ENCODE measurements at regions not wholly inside any gene's neighbourhood (a gene's known extent, or its start where the extent isn't known, plus 50 kb on each side); places are given as distances from the start of the nearest gene placed in this dataset.

DNA sequence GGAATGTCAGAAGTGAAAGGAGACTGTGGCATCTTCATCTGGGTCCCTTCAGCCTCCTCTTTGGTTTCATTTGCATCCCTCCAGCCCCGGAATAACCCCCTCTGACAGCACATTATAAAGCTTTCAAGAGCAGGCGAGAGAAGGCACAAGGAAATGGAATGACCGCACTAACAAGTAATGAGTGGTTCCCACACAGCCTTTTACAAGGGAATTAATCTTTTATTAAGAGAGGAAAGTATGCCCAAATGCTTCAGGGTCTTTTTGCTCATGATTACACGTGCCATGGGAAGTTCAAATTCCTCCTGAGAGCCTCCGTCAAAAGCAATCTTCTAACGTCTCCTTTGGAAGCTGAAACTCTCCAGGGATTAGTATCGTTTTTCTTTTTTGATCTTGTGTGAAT is 347.0 kb downstream of the BTBD3 start (continued):
- TF ChIP-seq, protein P1, sequence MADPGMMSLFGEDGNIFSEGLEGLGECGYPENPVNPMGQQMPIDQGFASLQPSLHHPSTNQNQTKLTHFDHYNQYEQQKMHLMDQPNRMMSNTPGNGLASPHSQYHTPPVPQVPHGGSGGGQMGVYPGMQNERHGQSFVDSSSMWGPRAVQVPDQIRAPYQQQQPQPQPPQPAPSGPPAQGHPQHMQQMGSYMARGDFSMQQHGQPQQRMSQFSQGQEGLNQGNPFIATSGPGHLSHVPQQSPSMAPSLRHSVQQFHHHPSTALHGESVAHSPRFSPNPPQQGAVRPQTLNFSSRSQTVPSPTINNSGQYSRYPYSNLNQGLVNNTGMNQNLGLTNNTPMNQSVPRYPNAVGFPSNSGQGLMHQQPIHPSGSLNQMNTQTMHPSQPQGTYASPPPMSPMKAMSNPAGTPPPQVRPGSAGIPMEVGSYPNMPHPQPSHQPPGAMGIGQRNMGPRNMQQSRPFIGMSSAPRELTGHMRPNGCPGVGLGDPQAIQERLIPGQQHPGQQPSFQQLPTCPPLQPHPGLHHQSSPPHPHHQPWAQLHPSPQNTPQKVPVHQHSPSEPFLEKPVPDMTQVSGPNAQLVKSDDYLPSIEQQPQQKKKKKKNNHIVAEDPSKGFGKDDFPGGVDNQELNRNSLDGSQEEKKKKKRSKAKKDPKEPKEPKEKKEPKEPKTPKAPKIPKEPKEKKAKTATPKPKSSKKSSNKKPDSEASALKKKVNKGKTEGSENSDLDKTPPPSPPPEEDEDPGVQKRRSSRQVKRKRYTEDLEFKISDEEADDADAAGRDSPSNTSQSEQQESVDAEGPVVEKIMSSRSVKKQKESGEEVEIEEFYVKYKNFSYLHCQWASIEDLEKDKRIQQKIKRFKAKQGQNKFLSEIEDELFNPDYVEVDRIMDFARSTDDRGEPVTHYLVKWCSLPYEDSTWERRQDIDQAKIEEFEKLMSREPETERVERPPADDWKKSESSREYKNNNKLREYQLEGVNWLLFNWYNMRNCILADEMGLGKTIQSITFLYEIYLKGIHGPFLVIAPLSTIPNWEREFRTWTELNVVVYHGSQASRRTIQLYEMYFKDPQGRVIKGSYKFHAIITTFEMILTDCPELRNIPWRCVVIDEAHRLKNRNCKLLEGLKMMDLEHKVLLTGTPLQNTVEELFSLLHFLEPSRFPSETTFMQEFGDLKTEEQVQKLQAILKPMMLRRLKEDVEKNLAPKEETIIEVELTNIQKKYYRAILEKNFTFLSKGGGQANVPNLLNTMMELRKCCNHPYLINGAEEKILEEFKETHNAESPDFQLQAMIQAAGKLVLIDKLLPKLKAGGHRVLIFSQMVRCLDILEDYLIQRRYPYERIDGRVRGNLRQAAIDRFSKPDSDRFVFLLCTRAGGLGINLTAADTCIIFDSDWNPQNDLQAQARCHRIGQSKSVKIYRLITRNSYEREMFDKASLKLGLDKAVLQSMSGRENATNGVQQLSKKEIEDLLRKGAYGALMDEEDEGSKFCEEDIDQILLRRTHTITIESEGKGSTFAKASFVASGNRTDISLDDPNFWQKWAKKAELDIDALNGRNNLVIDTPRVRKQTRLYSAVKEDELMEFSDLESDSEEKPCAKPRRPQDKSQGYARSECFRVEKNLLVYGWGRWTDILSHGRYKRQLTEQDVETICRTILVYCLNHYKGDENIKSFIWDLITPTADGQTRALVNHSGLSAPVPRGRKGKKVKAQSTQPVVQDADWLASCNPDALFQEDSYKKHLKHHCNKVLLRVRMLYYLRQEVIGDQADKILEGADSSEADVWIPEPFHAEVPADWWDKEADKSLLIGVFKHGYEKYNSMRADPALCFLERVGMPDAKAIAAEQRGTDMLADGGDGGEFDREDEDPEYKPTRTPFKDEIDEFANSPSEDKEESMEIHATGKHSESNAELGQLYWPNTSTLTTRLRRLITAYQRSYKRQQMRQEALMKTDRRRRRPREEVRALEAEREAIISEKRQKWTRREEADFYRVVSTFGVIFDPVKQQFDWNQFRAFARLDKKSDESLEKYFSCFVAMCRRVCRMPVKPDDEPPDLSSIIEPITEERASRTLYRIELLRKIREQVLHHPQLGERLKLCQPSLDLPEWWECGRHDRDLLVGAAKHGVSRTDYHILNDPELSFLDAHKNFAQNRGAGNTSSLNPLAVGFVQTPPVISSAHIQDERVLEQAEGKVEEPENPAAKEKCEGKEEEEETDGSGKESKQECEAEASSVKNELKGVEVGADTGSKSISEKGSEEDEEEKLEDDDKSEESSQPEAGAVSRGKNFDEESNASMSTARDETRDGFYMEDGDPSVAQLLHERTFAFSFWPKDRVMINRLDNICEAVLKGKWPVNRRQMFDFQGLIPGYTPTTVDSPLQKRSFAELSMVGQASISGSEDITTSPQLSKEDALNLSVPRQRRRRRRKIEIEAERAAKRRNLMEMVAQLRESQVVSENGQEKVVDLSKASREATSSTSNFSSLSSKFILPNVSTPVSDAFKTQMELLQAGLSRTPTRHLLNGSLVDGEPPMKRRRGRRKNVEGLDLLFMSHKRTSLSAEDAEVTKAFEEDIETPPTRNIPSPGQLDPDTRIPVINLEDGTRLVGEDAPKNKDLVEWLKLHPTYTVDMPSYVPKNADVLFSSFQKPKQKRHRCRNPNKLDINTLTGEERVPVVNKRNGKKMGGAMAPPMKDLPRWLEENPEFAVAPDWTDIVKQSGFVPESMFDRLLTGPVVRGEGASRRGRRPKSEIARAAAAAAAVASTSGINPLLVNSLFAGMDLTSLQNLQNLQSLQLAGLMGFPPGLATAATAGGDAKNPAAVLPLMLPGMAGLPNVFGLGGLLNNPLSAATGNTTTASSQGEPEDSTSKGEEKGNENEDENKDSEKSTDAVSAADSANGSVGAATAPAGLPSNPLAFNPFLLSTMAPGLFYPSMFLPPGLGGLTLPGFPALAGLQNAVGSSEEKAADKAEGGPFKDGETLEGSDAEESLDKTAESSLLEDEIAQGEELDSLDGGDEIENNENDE (IDR thresholded peaks at IDR 0.05; ENCODE audit: insufficient replicate concordance, low read length), result no peak
- TF ChIP-seq TBP (IDR thresholded peaks at IDR 0.05; ENCODE audit: low read depth, low read length), result no peak
- no peak for TF ChIP-seq RXRA (IDR thresholded peaks at IDR 0.05; ENCODE audit: insufficient read depth, low read depth, low read length)
- no peak for TF ChIP-seq HDAC2 (IDR thresholded peaks at IDR 0.05; ENCODE audit: borderline replicate concordance in 1 of 2, low read depth in 2 of 2, low read length in 2 of 2)
- no peak for TF ChIP-seq CREB1 (IDR thresholded peaks at IDR 0.05)
- TF ChIP-seq BACH1 (IDR thresholded peaks at IDR 0.05; ENCODE audit: low read length), result no peak

All from H1 (cell line).